ENCODE measurements at regions not wholly inside any gene's neighbourhood (a gene's known extent, or its start where the extent isn't known, plus 50 kb on each side); places are given as distances from the start of the nearest gene placed in this dataset.

- no peak for DNase-seq (ENCODE audit: low read depth in 3 of 3, low spot score in 1 of 3)
Observed at GRCh38 chr1:219281831-219282230, 108.2 kb downstream of the LYPLAL1 start.

DNA sequence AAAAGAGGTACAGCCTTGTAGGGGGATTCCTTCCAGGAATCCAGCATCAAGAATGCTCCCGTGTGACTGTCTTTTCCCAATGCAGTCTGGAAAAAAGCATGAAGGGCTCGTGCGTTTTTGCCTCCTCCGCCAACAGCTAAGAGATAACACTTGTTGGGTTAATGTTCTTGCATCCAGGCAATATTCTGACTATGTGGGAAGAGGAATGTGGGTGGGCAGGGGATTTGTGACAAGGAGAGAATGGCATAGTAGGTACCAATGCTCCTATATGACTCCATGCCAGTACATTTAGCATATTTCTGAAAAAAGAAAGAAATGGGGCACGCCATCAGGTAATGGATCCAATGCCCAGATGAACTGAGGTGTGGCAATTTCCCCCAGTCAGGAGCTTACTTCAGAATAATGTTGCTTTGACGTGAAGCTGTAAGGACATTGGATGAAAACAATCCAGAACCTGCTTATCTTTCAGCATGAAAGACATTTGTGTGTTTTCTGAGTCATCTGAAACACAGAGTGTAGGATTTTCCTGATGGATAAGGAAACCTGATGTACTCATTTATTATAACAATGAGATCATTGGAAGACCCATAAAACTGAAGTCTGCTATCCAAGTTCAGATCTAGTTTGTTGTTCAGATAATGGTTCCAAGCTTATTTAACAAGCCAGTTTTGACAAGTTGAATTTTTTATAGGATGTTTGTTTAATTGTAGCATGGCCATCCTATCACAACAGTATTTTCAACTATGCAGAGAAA lies 105.5 kb downstream of the LYPLAL1 start:
- no peak for DNase-seq (ENCODE audit: low read depth in 3 of 3, low spot score in 1 of 3)

DNA sequence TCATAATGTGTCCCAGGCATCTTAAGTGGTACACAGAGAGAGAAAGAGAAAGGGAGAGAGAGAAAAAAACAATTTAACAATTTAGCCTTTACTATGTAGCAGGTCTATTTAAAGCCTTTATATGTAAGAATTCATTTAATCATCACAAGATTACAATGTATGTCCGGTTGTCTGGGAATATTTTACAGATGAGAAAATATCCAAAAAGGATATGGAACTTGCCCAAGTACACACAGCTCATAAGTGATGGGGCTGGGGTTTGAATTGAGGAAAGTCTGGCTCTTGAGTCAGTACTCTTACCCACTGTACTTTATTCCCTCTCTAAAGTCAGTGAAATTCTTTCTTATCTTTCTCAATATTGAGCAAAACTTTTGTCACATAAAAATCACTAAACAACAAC lies 104.6 kb downstream of the LYPLAL1 start:
- DNase-seq (ENCODE audit: low read depth in 3 of 3, low spot score in 1 of 3) = no peak

DNA sequence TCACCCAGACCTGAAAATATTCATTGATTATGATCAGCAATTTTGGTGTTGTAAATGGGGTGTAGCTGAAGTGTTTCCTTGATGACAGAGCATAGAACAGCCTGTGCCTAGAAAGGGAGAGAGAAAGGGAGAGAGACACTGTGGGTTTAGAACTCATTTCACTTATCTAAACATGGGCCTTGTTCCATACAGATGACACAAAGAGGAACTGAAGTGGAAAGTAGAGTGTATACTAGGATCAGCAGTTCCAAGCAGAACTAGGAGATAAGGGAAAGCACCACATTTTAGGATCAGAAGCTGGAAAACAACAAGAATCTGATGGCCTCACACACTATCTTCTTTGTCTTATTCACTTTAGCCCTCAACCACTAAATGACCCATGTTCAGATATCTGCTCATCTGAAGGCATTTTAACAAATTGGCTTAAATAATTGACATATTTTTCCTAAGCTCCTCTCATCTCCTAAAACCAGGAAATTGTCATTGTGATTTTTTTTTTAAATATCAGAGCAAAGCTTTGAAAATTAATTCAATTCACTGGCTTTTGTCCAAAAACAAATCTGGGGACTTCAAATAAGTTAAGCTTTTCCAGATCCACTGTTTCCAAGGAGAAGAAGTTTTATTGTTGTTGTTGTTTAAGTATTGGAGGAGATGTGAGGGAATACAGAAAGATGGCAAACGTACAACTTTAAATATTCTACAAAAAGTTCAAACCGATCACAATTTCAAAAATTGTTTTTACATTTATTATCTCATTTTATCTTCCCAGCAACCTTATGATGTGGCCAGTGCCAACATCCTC lies 103.8 kb downstream of the LYPLAL1 start:
- no peak for DNase-seq (ENCODE audit: low read depth in 3 of 3, low spot score in 1 of 3)

GRCh38 chr1:219276049-219276738 lies 102.5 kb downstream of the LYPLAL1 start:
- DNase-seq (ENCODE audit: low read depth in 3 of 3, low spot score in 1 of 3) = no peak

GRCh38 chr1:219273088-219273686 lies 99.5 kb downstream of the LYPLAL1 start:
- DNase-seq (ENCODE audit: low read depth in 3 of 3, low spot score in 1 of 3) = no peak

DNA sequence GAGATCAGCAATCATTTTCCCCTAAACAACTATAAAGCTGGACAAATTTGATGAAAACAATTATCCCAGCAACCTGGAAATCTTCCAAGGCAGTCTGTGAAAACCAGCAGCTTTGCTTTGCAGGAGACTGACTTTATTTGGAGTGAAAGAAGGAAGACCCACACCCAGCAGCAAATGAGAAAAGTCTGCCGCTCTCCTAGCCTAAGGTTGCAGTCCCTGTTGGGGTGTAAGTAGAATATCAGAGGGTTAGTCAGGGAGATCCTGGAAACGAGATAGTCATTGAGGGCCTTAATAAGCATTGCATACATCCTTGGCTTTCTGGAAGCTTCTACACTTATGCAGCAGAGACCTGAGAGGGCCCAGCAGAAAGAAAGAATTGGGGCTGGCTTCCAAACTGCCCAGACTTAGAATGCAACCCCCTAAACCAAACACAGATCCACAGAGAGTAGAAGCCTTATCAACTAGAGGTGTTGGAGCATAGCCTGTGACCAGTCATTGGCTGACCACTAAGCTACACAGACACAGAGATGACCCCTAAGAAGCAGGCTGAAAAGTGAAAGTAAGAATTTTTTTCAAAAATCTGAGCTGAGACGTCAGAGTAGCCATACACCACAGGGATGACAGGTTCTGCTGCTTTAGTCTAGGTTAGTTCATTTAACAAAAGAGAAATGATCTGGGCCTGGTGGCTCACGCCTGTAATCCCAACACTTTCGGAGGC lies 98.3 kb downstream of the LYPLAL1 start:
- no peak for DNase-seq (ENCODE audit: low read depth in 3 of 3, low spot score in 1 of 3)

- no peak for DNase-seq (ENCODE audit: low read depth in 3 of 3, low spot score in 1 of 3)
Observed at GRCh38 chr1:219269171-219269570, 95.5 kb downstream of the LYPLAL1 start.

DNA sequence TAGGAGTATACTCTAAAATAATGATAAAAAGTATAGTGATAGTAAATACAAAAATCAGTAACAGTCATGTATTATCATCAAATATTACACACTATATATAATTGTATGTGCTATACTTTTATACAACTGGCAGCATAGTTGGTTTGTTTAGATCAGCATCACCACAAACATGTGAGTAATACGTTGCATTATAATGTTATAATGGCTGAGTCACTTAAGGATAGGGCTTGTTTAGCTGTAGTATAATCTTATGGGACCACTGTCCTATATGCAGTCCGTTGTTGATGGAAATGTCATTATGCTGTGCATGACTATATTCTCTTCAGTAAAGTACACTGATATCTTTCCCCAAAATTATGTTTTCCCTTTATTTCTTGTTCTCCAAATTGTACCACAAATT lies 92.8 kb downstream of the LYPLAL1 start:
- DNase-seq (ENCODE audit: low read depth in 3 of 3, low spot score in 1 of 3) = no peak

DNA sequence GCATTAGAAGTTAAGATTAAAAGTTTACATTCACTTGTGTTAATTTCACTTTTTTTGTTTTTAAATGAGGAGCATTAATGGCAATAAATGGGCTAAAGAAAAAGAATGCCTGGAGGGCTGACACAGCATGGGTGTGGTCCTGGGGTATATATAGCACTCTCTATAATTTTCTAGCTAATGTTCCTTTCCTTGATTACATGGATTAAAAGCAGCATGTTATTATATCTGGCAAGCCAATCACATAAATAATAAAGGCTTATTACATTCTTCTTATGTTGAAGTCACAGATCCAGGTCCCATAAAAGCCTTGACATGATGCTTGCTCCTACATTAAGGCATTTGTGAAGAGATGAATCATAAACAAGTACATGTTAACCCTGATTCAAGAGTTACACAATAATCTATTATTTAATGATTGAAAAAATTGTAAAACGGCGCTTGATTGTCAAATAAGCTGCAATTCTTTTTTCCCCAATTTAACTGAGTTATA lies 91.4 kb downstream of the LYPLAL1 start:
- DNase-seq (ENCODE audit: low read depth in 3 of 3, low spot score in 1 of 3) = no peak

DNA sequence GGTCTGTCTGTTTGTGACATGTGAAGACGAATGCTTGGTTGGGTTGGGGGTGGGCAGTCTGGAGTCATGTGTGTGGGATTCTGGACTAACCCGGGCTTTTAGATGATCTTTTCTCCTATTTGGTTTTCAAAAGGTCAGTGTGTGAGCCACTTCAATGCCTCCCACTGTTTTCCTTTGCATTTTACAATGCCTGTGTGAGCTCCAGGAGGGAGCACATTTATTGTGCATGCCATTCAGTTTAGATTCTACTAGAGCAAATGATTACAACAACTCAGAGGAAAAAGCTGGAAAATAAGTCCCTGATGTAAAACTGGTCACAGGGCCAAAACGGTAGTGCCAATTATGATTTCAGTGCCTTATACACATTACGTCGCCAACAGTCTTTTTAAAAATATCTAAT lies 90.9 kb downstream of the LYPLAL1 start:
- no peak for DNase-seq (ENCODE audit: low read depth in 3 of 3, low spot score in 1 of 3)
